GM18520 (cell line): ENCODE measurements at regions not wholly inside any gene's neighbourhood (a gene's known extent, or its start where the extent isn't known, plus 50 kb on each side); places are given as distances from the start of the nearest gene placed in this dataset.

Experiments
- ATAC-seq: cut with Tn5 transposase; IDR thresholded peaks from one replicate; pipeline ENCODE4 v1.9.1; 2021; ENCODE audit not compliant: unreplicated experiment

DNA sequence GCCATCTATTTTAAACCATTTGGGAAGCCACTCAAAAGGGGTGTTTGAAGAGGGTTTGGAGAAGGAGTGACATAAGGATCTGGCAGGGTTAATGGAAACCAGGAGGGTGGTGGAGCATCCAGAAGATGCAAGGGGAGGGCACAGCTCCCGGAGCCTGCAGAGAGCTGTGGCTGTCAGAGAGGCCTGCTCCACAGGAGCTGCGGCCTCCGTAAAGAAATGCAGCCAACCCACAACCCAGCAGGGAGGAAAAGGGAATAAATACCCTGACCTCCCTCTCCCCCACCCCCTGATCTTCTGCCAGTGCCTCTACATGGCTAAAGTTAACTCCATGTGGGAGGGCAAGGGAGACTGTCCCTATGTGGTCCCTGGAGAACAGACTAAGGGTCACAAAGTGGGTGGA is 567.1 kb upstream of the POU3F3 start:
- no peak for ATAC-seq

DNA sequence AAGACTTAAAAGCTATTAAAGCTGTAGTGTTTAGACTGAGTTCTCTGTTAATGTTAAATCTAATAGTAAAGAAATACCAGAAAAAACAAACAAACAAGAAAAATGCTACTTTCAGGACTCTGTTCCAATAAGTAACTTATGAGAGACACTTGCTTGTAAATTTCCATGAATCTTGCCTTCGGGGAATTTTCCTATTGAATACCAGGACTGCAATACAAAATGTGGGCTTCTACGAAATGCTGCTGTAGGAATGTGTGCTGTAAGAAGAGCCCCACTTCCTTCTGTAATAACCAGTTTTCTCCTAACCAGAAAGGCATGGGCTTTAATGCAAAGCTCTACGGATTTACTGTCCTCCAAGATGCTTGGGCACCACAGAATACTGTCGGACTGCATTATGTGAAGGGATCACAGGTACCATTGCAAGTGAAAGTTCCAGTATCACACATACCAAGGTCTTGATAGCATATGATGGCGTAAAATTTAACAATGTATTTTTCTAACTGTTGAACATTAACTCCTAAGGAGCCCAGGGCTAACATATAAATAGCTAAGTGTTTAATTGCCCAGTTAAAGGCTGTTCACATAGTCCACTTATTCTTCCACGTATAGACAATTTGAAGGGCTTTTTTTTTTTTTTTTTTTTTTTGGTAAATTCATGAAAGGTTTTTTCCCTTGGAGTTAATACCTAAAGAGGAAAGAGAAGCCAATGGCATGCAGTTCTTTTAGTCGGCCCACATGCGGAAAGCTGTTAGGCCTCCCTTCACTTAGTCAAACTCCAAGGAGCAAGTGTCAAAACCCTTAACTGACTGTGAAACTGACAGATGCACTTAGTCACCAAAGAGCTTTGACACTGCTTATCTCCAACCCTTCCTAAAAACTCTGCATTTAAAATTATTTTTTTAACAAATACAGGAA is 564.0 kb upstream of the POU3F3 start:
- ATAC-seq, result no peak

DNA sequence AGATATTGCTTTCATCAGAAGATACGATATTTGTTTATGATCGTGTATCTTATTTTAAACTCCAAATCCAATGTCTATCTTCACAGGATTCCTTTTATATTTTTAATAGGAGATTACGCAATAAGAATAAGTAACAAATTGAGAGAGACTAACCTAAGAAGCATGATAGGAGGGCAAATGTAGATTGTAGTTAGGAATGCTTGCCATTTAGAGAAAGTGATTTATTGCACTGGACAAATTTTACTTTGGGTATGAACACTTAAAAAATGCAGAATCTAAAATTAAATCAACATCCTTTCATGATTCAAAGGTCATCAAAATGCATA is 563.4 kb upstream of the POU3F3 start:
- no peak for ATAC-seq

DNA sequence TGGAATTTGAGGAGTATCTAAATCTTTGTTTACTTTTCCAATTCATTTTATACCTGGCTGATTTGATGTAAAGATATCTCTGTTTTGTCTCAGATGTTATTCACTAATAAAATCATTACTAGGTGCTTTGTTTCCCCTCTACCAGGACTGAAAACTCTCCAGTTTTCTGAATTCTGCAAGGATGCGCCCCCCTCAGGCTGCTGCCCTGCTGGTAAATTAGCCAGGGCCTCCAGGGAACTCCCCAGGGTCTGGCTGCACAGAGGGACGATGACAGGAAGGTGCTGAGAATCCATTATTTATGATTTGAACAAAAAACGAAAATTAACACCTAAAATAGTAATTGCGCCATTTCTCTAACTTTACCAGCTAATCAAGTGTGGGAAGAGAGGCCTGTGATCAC is 541.2 kb upstream of the POU3F3 start:
- ATAC-seq, result no peak

DNA sequence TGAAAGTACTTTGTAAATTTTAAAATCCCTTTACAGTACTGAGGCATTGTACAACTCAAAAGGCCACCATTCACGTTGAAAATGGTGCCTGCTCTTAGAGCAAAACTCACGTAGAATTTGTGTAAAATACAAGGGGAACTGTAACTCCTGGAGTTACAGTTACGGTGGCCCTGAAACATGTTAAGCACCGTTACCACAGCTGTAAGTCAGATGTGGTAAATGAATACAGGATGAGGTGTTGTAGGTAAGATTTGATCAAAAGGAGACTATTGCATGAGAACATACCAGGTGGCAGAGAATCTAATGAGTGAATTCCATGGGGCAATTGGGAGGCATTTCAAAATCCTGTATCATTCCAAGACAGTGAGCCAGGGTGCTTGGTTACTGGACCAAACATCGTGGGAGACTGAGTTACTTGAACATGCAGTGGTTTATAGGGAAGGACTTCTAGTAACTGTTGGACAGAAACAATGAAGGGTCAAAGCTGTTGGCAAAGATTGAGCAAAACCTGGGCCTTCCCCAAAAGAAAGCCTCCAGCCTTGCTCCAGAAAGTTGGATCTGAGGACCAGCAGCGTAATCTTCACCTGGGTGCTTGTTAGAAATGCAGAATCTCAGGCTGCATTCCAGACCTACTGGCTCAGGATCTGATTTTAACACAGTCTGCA is 535.8 kb upstream of the POU3F3 start:
- no peak for ATAC-seq

DNA sequence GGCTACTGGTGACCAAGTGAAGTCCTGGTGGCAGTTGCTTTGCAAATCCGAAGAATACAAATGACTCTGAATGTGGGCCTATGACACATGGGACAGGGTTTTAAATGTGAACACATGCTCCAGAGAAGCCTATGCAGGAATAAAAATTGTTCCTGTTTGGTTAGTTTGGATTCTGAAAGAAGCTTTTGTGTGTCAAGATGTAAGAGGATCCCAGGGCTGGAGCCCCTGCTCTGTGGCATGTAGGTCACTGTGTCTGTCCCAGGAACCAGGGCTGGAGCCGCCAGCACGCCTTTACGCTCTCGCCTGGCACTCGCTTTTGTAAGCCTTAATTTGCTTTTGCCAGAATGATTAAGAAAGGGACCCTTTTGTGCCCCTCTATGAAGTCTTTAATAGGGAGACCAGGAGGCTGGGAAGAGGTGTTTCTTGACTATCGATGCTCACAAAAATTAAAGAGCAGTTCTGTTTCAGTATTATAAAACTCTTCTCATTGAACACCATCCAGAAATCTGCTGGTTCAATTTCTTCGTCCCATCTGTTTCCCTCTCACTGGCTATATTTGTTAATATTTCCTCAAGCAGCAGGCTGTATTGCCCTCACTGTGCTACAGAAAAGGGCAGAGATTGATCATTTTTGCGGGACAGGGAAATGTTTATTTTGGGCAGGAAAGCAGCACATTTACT is 532.7 kb upstream of the POU3F3 start:
- ATAC-seq, result no peak

DNA sequence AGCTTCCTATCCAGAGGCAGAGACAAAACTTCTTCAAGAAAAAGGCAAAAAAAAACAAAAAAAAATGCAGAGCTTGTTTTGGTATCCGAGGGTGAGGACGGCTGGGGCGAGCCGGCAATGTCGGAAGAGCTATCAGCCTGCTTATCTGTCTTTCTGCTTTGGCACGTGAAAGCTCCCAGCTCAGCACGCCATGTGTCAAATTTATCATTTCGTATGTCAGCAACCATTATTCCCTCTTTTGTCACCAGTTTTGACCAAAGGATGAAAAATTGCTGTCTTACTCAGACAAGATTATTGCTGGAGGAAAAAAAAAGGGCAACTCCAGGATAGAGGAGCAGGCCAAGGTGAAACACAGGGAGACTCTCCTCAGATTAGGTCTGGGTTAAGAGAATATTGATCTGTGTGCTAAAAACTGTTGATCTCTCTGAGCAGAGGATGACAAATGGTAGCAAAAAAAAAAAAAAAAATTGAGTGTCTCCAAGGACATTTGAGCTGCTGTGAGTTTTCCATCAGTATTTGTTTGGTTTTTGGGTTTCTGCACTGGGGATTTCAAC is 532.0 kb upstream of the POU3F3 start:
- no peak for ATAC-seq

DNA sequence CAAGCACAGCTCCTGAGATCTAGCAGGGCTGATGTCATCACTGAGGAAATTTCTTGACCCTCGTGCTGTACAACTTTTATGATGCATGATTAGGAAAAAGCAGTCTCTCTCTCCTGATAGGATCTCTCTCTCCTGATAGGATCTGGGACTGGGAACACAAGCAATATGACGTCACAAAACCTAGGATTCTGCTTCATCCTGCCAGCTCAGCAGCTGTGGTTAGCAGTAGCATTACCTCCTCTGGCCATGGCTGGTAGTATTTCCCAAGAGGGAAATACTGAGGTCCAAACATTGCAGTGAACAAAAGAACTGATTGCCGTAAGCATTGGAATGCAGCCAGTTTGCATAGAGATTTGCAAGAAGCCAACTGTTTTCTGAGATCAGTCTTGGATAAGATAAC is 521.2 kb upstream of the POU3F3 start:
- ATAC-seq, result no peak

DNA sequence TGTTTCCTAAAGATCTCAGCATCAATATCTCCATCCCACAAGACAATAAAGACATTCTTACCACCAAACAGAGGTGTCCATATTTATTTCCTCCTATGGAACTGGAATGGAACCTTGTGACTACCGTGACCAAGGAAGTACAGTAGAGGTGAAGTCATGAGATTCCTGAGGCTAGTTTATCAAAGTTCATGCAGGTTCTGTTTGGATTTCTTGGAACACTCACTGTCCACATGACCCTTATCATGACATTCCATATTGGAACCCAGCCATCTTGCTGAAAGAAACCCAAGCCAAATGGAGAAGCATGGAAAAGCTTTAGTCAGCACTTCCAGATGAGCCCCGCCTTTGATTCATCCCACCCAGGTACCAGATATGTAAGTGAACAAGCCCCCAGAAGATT is 516.0 kb upstream of the POU3F3 start:
- no peak for ATAC-seq

DNA sequence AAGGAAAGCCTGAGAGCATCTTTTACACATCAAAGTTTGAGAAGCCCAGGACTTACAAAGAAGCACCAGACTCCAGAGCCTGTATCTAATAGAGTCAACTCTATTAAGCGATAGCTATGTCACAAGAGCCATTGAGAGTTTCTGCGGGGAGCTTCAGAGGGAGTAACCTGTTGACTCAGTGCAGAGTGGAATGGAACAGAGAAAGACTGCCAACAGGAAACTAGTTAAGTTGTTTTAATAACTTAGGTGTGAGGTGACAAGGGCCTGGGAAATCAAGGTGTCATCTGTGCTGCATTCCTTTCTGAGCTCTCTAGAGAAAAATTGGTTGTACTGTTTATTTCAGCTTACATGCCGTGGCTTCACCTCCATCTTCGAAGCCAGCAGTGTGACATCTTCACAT is 513.8 kb upstream of the POU3F3 start:
- no peak for ATAC-seq

DNA sequence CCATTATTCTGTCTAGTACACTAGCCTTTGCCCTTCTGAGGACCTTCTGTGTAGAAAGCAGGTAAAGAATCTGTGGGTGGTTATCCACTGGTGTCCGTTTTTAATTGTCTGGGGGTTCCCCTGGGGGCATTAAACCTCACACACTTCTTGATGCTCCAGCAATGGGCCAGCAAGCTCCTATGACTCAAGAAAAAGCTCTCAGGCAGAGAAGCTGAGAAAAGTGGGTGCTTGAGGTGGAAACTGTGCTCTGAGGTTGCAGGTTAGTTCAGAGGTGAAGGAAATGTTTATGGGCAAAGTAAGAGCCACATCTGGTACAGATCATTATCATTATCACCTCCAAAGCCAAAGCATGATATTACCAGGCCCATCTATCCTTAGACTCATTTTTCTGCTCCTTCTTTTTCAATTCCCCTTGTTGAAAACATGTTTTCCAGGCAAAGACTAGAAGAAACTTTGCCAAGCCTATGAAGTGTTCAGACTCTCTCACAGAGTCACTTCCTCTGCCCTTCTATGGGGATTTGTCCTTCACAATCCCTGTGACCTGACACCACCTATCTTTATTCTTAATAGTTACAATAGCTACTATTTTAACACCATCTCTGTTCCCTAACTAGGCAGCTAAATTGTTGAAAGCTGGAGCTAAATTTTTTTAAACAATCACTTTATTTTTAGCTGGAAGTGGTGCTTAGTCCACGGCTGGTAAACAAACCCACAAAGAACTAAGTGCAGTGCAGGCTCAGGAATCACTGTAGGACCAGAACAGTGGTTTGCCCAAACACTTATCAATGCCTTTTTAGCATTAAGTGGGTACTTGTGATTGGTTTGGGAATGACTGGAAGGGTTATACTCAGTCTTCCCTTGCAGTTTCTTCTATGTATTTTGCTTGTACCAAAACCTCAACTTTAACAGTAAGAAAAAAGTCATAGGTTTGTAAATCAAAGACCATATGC is 512.8 kb upstream of the POU3F3 start:
- no peak for ATAC-seq

DNA sequence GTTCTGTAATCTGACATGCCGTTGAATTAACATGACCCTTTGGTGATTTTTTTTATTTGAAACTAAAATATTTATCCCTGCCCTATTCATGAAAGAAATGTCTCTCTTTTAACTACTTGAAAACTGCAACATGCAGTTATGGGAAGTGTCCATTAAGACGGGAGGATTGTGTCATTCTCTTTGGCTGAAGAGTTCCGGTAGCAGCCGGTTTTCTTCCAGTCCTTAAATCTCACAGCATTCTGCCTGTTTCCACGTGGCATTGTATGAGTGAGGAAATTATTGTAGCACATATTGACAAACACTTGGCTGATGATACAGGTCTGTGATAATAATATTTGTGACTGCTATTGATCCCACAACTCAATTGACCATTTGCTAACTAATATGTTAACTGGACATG is 509.6 kb upstream of the POU3F3 start:
- ATAC-seq, result no peak

DNA sequence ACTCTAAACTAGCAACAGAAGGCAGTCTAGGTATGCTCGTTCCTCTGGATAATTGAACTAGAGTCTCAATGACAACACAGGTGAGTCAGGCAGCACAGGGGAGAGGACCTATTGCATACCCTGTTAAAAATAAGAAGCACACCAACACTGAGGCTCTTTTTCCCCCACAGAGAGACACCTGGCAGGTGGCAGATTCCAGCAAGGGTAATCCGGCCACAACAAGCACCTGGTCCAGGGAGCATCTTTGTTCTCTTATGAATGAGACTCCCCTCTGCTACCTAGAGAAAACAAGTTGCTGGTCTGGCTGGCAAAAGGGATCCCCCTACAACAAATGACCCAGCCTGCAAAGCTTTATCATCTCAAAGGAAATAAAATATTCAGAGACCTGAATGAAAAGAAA is 508.9 kb upstream of the POU3F3 start:
- ATAC-seq, result no peak

DNA sequence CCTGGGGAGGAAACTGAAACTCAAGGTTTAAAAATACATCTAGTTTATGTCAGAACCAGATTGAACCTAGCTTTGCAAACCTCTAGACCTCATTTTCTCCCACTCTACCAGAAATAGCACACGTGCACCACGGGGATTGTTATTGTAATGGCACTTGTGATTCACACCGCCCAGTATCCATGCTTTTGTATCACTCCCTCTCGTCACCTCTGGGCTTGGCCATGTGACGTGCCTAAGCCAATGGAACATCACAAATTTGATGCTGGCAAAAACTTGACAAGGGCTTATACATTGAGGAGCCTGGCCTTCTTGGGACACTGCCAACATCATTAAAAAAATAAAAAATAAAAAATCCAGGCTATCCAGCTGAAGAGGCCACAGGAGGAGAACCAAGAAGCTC is 495.8 kb upstream of the POU3F3 start:
- ATAC-seq, result no peak

DNA sequence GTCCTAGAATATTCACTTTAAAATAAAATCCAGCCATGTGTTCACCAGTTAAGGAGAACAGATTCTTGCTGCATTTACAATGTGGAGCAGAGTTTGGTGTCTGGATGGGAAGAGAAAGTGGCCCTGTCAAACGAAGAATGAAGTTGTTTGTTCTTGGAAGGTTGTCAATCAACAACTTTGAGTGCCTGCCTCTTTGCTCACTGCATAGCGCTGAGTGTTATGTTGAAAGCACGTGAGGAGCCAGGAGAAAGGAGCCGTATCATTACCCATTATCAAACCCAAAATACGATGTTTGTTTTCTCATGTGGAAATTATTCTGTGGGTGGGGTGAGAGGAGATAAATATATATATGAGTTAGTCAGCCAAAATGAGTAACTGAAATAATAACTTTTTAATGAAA is 492.5 kb upstream of the POU3F3 start:
- ATAC-seq, result no peak

DNA sequence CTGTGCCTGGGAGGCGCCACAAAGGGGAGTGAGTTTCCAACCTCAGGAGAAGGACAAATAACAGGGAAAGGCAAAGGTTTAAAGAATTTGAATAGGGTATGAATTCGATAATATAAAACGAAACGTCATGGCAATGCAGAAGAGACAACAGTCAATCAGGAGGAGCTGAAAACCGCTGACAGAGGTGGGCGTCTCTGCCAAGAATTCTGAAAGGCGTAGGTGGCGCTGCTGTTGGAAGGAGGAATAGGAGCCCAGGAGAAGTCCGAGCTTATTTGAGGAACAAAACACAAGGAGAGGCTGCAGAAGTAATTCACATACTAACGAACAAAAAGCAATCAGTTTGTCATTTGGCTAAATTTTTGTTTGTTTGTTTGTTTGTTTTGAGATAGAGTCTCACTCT is 485.8 kb upstream of the POU3F3 start:
- ATAC-seq, result no peak

DNA sequence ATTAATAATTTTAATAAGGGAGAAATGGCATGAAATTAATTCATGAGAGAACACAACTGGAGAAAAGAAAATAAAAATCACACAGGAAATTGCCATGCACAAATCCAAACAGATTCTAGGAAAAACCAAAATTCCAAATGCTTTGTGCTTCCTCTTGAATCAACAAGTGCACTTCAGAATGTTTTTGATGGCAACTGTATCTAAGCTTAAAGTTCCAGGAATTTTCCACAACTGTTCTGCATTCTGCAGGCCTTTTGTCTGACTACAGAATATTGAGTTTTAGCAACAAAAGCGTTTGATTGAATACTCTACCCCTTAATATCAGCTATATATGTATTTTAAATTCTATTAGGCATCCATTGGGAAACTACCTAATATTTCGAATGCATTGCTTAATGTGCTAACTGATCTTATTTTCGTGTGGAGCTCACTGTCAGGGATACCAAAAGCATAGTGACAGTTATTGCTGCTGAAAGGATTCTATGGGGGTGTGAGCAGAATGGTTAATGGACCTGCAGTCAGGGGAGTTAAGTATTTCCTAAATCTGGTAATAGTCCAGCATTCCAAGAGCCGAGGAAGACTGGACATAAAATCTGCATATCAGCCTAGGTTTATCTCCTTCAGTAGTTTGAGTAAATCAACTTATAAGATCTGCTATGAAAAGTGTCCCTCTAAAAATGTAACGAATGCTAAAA is 482.7 kb upstream of the POU3F3 start:
- no peak for ATAC-seq

DNA sequence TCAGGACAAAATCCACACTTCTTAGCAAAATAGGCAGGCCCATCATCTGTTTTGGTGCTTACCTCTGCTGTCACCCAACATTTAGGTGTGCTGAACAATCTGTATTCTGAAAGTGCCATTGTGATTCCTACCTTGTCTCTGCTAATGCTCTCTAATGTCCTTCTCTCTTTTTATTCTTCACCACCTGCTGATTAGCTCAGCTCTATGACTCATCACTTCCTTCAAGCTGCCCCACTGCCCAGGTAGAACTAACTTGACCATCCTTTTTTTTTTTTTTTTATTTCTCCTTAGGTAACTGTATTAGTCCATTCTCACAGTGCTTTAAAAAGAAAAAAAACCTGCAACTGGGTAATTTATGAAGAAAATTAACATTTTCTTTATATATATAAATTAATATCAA is 478.7 kb upstream of the POU3F3 start:
- ATAC-seq, result no peak

DNA sequence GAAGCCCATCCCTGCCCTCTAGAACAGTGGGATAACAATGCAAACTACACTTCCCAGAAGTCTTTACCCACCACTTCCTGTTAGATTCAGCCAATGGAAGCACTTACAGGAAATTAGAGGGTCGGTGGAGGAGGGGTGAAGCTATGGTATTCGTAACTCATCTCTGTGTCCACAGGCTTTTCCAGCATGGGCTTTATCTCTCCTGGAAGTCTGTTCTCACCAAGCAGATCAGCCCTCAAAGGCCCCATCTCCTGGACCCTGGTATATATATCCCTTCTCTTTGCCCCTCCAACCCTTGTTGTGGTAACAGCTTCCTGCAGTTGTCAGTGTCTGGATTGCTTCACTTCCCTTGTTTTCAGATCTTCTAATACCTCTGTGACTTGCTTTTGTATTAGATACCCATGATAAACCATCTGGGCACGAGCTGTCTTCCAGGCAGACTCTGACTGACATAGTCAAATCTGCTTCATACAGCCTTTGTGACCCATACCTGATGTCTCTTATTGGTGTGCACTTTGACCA is 475.0 kb upstream of the POU3F3 start:
- ATAC-seq, result no peak

DNA sequence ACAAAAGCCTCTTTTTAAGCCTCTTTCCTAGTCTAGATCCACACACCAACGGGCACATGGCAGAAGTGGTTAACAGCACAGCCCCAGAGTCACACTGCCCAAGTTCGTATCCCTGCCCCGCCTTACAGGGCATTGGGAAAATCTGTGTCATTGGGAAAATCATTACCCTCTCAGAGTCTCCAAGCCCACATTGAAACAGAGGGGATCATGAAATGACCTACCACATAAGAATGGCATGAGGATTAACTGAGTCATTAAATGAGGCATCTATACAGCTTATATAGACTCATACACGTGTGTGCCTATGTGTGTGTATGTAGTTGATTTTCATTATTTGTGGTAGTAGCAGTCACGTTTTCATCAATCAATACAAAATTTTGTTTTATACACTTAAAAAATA is 469.0 kb upstream of the POU3F3 start:
- no peak for ATAC-seq
